K562 (cell line): ENCODE measurements at regions not wholly inside any gene's neighbourhood (a gene's known extent, or its start where the extent isn't known, plus 50 kb on each side); places are given as distances from the start of the nearest gene placed in this dataset.

ENCODE experiments used
- CBFB ChIP-seq: sonication (generic); formaldehyde crosslinking; IDR thresholded peaks from 2 replicates; pipeline ENCODE4 v1.4.0; 2020; ENCODE audit warnings: mild to moderate bottlenecking, missing genetic modification reagents
- CCNT2 ChIP-seq: IDR thresholded peaks from 2 replicates; pipeline ENCODE4 v1.6.1; 2011; ENCODE audit warnings: borderline replicate concordance, low read depth, mild to moderate bottlenecking, moderate library complexity, mixed read lengths, low read length; ENCODE audit not compliant: insufficient read length; ENCODE audit errors: extremely low read depth
- CREB1 ChIP-seq, 2 experiments: sonication (generic) in 1 of 2; formaldehyde crosslinking in 1 of 2; IDR thresholded peaks; 2 replicates each; pipeline versions ENCODE4 v1.6.1 to v1.8.0; 2012 to 2022; ENCODE audit warnings: inconsistent platforms in 1 of 2, mild to moderate bottlenecking in 1 of 2, missing genetic modification reagents in 1 of 2, moderate library complexity in 1 of 2
- CTCF ChIP-seq, 3 experiments: IDR thresholded peaks in 2 of 3; conservative IDR thresholded peaks in 1 of 3; 2 replicates each; pipeline ENCODE4 v1.5.1; 2011 to 2012; ENCODE audit warnings: low read length in 3 of 3, mild to moderate bottlenecking in 3 of 3, control low read depth in 2 of 3, improper control_type of control experiment in 1 of 3, inconsistent platforms in 1 of 3, low read depth in 1 of 3, mixed read lengths in 1 of 3, moderate library complexity in 1 of 3; ENCODE audit not compliant: insufficient read depth in 2 of 3
- NCOA6 ChIP-seq: fragments of 450-650 bp; IDR thresholded peaks from 2 replicates; pipeline ENCODE4 v1.6.1; 2017; ENCODE audit warnings: mild to moderate bottlenecking
- POLR2AphosphoS5 ChIP-seq: IDR thresholded peaks from 2 replicates; pipeline ENCODE4 v1.6.1; 2011; ENCODE audit warnings: mild to moderate bottlenecking, low read depth, low read length, moderate library complexity; ENCODE audit not compliant: control insufficient read depth, insufficient read depth
- PPARD ChIP-seq: fragments of 250-450 bp; sonication (Bioruptor Pico); IDR thresholded peaks from 2 replicates; pipeline ENCODE4 v1.8.0; 2022; ENCODE audit warnings: inconsistent platforms, mild to moderate bottlenecking, moderate library complexity
- TAF7 ChIP-seq: fragments of 450-650 bp; IDR thresholded peaks from 2 replicates; pipeline ENCODE4 v1.6.1; 2016; ENCODE audit warnings: missing genetic modification characterization, missing compliant biosample characterization
- ZNF609 ChIP-seq: sonication (generic); formaldehyde crosslinking; IDR thresholded peaks from 2 replicates; pipeline ENCODE4 v1.8.1; 2023; ENCODE audit warnings: missing genetic modification reagents, mild to moderate bottlenecking, borderline replicate concordance

- no peak for TF ChIP-seq NCOA6
- no peak for TF ChIP-seq POLR2AphosphoS5
- TF ChIP-seq PPARD (CRISPR knock-in tag) = no peak
- no peak for TF ChIP-seq TAF7
- TF ChIP-seq CCNT2 = no peak
- TF ChIP-seq ZNF609 (CRISPR knock-in tag) = no peak
- TF ChIP-seq CREB1 (IDR thresholded peaks at IDR 0.05) = no peak
- no peak for TF ChIP-seq CREB1 (CRISPR knock-in tag; IDR thresholded peaks at IDR 0.05)
- no peak for TF ChIP-seq CTCF (IDR thresholded peaks at IDR 0.05 in 2 of 3, conservative IDR thresholded peaks at IDR 0.05 in 1 of 3; ENCODE audit: insufficient read depth in 2 of 3, low read depth in 1 of 3, low read length in 3 of 3)
- no peak for TF ChIP-seq CBFB (CRISPR knock-in tag)
These were observed 185.7 kb downstream of the PLK2 start for GRCh38 chr5:58274191-58274590.
